GM12891 (cell line): ENCODE measurements at regions not wholly inside any gene's neighbourhood (a gene's known extent, or its start where the extent isn't known, plus 50 kb on each side); places are given as distances from the start of the nearest gene placed in this dataset.

Experiments used
- POLR2A ChIP-seq: IDR thresholded peaks from 2 replicates; pipeline ENCODE4 v1.6.1; 2011; ENCODE audit warnings: low read depth, low read length, control low read depth
- POLR2AphosphoS5 ChIP-seq: IDR thresholded peaks from 2 replicates; pipeline ENCODE4 v1.6.1; 2011; ENCODE audit warnings: low read depth, low read length, control low read depth
- POU2F2 ChIP-seq: IDR thresholded peaks from 2 replicates; pipeline ENCODE4 v1.6.1; 2011; ENCODE audit warnings: low read depth, mild to moderate bottlenecking, control low read depth, low read length, moderate library complexity
- TAF1 ChIP-seq: IDR thresholded peaks from 2 replicates; pipeline ENCODE4 v1.6.1; 2011; ENCODE audit warnings: low read depth, low read length, control low read depth

DNA sequence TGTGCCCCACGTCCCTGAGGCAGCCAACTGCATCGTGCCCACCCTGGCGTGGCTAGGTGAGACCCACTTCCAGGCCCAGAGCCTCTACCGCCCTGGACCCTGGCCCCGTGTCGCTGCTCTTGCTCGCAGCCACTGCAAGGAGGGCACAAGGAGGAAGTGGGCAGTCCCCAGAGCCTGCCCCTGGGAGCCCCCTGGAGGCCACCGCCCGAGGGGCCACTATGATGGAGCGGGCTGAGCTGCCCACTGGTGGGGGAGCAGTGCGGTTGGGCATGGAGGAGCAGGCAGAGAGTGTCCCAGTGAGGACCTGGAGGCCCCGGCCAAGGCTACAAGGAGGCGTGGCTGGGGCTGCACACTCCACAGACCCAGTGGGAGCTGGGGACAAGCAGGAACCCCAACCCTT is 323.6 kb downstream of the PCNX1 start:
- TF ChIP-seq POLR2A (no peak), POLR2AphosphoS5 (no peak), TAF1 (no peak), POU2F2 (no peak)
